GM12873 (cell line): ENCODE measurements at regions not wholly inside any gene's neighbourhood (a gene's known extent, or its start where the extent isn't known, plus 50 kb on each side); places are given as distances from the start of the nearest gene placed in this dataset.

Experiments
- CTCF ChIP-seq: IDR thresholded peaks from 2 replicates; pipeline ENCODE4 v1.5.1; 2012; ENCODE audit warnings: low read depth, mild to moderate bottlenecking, moderate library complexity, low read length, control low read depth; ENCODE audit not compliant: insufficient read depth; ENCODE audit errors: missing control alignments

- no peak for TF ChIP-seq CTCF
These were observed 312.7 kb upstream of the PDE4D start for GRCh38 chr5:60206234-60206633.

GRCh38 chr5:60205071-60205470 lies 311.5 kb upstream of the PDE4D start:
- TF ChIP-seq CTCF, result no peak

GRCh38 chr5:60196385-60197113 lies 303.0 kb upstream of the PDE4D start:
- no peak for TF ChIP-seq CTCF

GRCh38 chr5:60195551-60195950 lies 302.0 kb upstream of the PDE4D start:
- no peak for TF ChIP-seq CTCF

GRCh38 chr5:60195083-60195482 lies 301.6 kb upstream of the PDE4D start:
- no peak for TF ChIP-seq CTCF

GRCh38 chr5:60185231-60186099 lies 291.9 kb upstream of the PDE4D start:
- no peak for TF ChIP-seq CTCF

GRCh38 chr5:60184606-60185005 lies 291.1 kb upstream of the PDE4D start:
- no peak for TF ChIP-seq CTCF
